BJ (cell line): ENCODE measurements at regions not wholly inside any gene's neighbourhood (a gene's known extent, or its start where the extent isn't known, plus 50 kb on each side); places are given as distances from the start of the nearest gene placed in this dataset.
A peak's percentile ranks its signal among the peaks of the same experiment; 100 is the strongest.

Experiments used
- CTCF ChIA-PET: fragments of 350-600 bp; formaldehyde crosslinking; extraction: SDS; loops from one replicate; lab custom pipeline; 2021; ENCODE audit warnings: antibody characterized with exemption, inconsistent platforms; lab: Yijun Ruan, JAX
- POLR2A ChIA-PET: fragments of 300-600 bp; sonication (Branson Sonifier 250); formaldehyde crosslinking; extraction: SDS; loops from one replicate; lab custom pipeline; 2021; ENCODE audit warnings: antibody characterized with exemption; lab: Charles Lee
- DNase-seq: peaks from one replicate; pipeline ENCODE4 v3.0.0-alpha.2; 2011; ENCODE audit warnings: low read depth
- H3K27me3 ChIP-seq: 2 replicates; pipeline ENCODE4 v1.6.0; 2011; ENCODE audit warnings: low read length; ENCODE audit not compliant: control insufficient read depth, insufficient read depth
- H3K36me3 ChIP-seq: 2 replicates; pipeline ENCODE4 v1.5.1; 2011; ENCODE audit warnings: low read length; ENCODE audit not compliant: control insufficient read depth, insufficient read depth
- H3K4me3 ChIP-seq: 2 replicates; pipeline ENCODE4 v1.5.1; 2011; ENCODE audit warnings: low read depth, mild to moderate bottlenecking, control low read depth, low read length
- CTCF ChIP-seq: IDR thresholded peaks from 2 replicates; pipeline ENCODE4 v1.5.1; 2011; ENCODE audit warnings: low read depth, mild to moderate bottlenecking, control low read depth, inconsistent platforms, low read length, moderate library complexity; ENCODE audit not compliant: insufficient read depth

GRCh38 chr13:64438084-64438483, 2792.1 kb downstream of the PCDH9 start:
- POLR2A ChIA-PET, result no interaction called here
- DNase-seq, result no peak
- Histone ChIP-seq H3K4me3 (no peak overlapping the region), H3K27me3 (no peaks in the 10 kb centered on the region), H3K36me3 (no peaks in the 10 kb centered on the region)
- TF ChIP-seq CTCF, result no peak
- CTCF ChIA-PET, result no interaction called here

GRCh38 chr13:64429691-64430090, 2800.4 kb downstream of the PCDH9 start:
- CTCF ChIA-PET, result interaction anchor here (0.6 kb wide), 1 partner anchor 112 kb away, joined by 3 read pairs; no protein-coding TSS in a partner anchor
- DNase-seq, result no peak
- no peak overlapping the region for H3K4me3 ChIP-seq
- no peak for TF ChIP-seq CTCF
- no peaks in the 10 kb centered on the region for H3K36me3 ChIP-seq
- POLR2A ChIA-PET, result no interaction called here
- no peaks in the 10 kb centered on the region for H3K27me3 ChIP-seq

GRCh38 chr13:64428196-64428595, 2801.9 kb downstream of the PCDH9 start:
- ChIA-PET POLR2A (no interaction called here), CTCF (no interaction called here)
- no peak overlapping the region for H3K4me3 ChIP-seq
- no peaks in the 10 kb centered on the region for H3K27me3 ChIP-seq
- no peak for TF ChIP-seq CTCF
- H3K36me3 ChIP-seq, result no peaks in the 10 kb centered on the region
- DNase-seq, result peak; percentile 54

- Histone ChIP-seq H3K4me3 (no peak overlapping the region), H3K36me3 (no peaks in the 10 kb centered on the region), H3K27me3 (no peaks in the 10 kb centered on the region)
- ChIA-PET POLR2A (no interaction called here), CTCF (no interaction called here)
- DNase-seq, result no peak
- TF ChIP-seq CTCF, result no peak
Measured at GRCh38 chr13:64423467-64423866, 2806.7 kb downstream of the PCDH9 start.

GRCh38 chr13:64420181-64420580, 2810.0 kb downstream of the PCDH9 start:
- Histone ChIP-seq H3K27me3 (no peaks in the 10 kb centered on the region), H3K36me3 (no peaks in the 10 kb centered on the region), H3K4me3 (no peak overlapping the region)
- DNase-seq, result no peak
- CTCF ChIA-PET, result no interaction called here
- POLR2A ChIA-PET, result no interaction called here
- TF ChIP-seq CTCF, result no peak
